ENCODE measurements at regions not wholly inside any gene's neighbourhood (a gene's known extent, or its start where the extent isn't known, plus 50 kb on each side); places are given as distances from the start of the nearest gene placed in this dataset.

GRCh38 chr2:151182899-151183809 is 78.5 kb downstream of the RBM43 start:
- H3K27me3 ChIP-seq (ENCODE audit: insufficient read depth, low read length), result no peaks in the 10 kb centered on the region
- no peak overlapping the region for H3K27ac Mint-ChIP-seq (ENCODE audit: unreplicated experiment)
- FAIRE-seq (no peak), DNase-seq (ENCODE audit: low read depth) (no peak)
- TF ChIP-seq EZH2 (IDR thresholded peaks at IDR 0.05; ENCODE audit: insufficient read depth, low read length) (no peak), CTCF (IDR thresholded peaks at IDR 0.05; ENCODE audit: insufficient read depth, low read depth, low read length) (no peak)
- H3K4me3 ChIP-seq (ENCODE audit: insufficient read depth, low read depth, low read length), result no peak overlapping the region
- no peaks in the 10 kb centered on the region for H3K27me3 Mint-ChIP-seq (ENCODE audit: low read depth, unreplicated experiment)
- no peaks in the 10 kb centered on the region for H3K36me3 ChIP-seq (ENCODE audit: insufficient read depth, low read length)
- no peak overlapping the region for H3K9ac ChIP-seq (ENCODE audit: low read length)
- H3K4me1 ChIP-seq (ENCODE audit: insufficient read depth, low read length), result no peaks in the 10 kb centered on the region
- no peaks in the 10 kb centered on the region for H3K36me3 Mint-ChIP-seq (ENCODE audit: low read depth, unreplicated experiment)
- H3K9me3 Mint-ChIP-seq (ENCODE audit: unreplicated experiment), result no peaks in the 10 kb centered on the region
- H3K27ac ChIP-seq (ENCODE audit: low read depth, low read length), result no peak overlapping the region
- no peaks in the 10 kb centered on the region for H3K9me3 ChIP-seq (ENCODE audit: insufficient read depth, low read depth, low read length)
- H3K4me2 ChIP-seq (ENCODE audit: low read length), result no peak overlapping the region
- H3K4me3 Mint-ChIP-seq (ENCODE audit: unreplicated experiment), result no peak overlapping the region
- no peak overlapping the region for H2AFZ ChIP-seq (ENCODE audit: low read depth, low read length)
- H4K20me1 ChIP-seq (ENCODE audit: insufficient read depth, low read length), result no peaks in the 10 kb centered on the region
- H3K79me2 ChIP-seq (ENCODE audit: insufficient read depth, low read length), result no peaks in the 10 kb centered on the region
- H3K4me1 Mint-ChIP-seq (ENCODE audit: low read depth, unreplicated experiment), result no peaks in the 10 kb centered on the region

- H3K27me3 ChIP-seq (ENCODE audit: insufficient read depth, low read length), result no peaks in the 10 kb centered on the region
- H3K27me3 Mint-ChIP-seq (ENCODE audit: low read depth, unreplicated experiment), result no peaks in the 10 kb centered on the region
- H3K36me3 Mint-ChIP-seq (ENCODE audit: low read depth, unreplicated experiment), result no peaks in the 10 kb centered on the region
- H4K20me1 ChIP-seq (ENCODE audit: insufficient read depth, low read length), result no peaks in the 10 kb centered on the region
- FAIRE-seq, result no peak
- H3K4me2 ChIP-seq (ENCODE audit: low read length), result no peak overlapping the region
- H3K4me3 ChIP-seq (ENCODE audit: insufficient read depth, low read depth, low read length), result no peak overlapping the region
- H2AFZ ChIP-seq (ENCODE audit: low read depth, low read length), result no peak overlapping the region
- no peaks in the 10 kb centered on the region for H3K9me3 Mint-ChIP-seq (ENCODE audit: unreplicated experiment)
- no peak overlapping the region for H3K27ac Mint-ChIP-seq (ENCODE audit: unreplicated experiment)
- H3K4me3 Mint-ChIP-seq (ENCODE audit: unreplicated experiment), result no peak overlapping the region
- DNase-seq (ENCODE audit: low read depth), result no peak
- H3K4me1 ChIP-seq (ENCODE audit: insufficient read depth, low read length), result no peaks in the 10 kb centered on the region
- no peak overlapping the region for H3K27ac ChIP-seq (ENCODE audit: low read depth, low read length)
- no peaks in the 10 kb centered on the region for H3K9me3 ChIP-seq (ENCODE audit: insufficient read depth, low read depth, low read length)
- H3K79me2 ChIP-seq (ENCODE audit: insufficient read depth, low read length), result no peaks in the 10 kb centered on the region
- H3K36me3 ChIP-seq (ENCODE audit: insufficient read depth, low read length), result no peaks in the 10 kb centered on the region
- no peaks in the 10 kb centered on the region for H3K4me1 Mint-ChIP-seq (ENCODE audit: low read depth, unreplicated experiment)
- TF ChIP-seq EZH2 (IDR thresholded peaks at IDR 0.05; ENCODE audit: insufficient read depth, low read length) (no peak), CTCF (IDR thresholded peaks at IDR 0.05; ENCODE audit: insufficient read depth, low read depth, low read length) (no peak)
- no peak overlapping the region for H3K9ac ChIP-seq (ENCODE audit: low read length)
Observed at GRCh38 chr2:151182396-151182795, 79.3 kb downstream of the RBM43 start.

- Mint-ChIP-seq H3K4me1 (ENCODE audit: low read depth, unreplicated experiment) (no peaks in the 10 kb centered on the region), H3K4me3 (ENCODE audit: unreplicated experiment) (no peak overlapping the region), H3K36me3 (ENCODE audit: low read depth, unreplicated experiment) (no peaks in the 10 kb centered on the region), H3K9me3 (ENCODE audit: unreplicated experiment) (no peaks in the 10 kb centered on the region), H3K27me3 (ENCODE audit: low read depth, unreplicated experiment) (peaks cover 5% of the 10 kb centered on the region), H3K27ac (ENCODE audit: unreplicated experiment) (no peak overlapping the region)
- TF ChIP-seq CTCF (IDR thresholded peaks at IDR 0.05; ENCODE audit: insufficient read depth, low read depth, low read length), result no peak
- no peak for TF ChIP-seq EZH2 (IDR thresholded peaks at IDR 0.05; ENCODE audit: insufficient read depth, low read length)
- H3K27me3 ChIP-seq (ENCODE audit: insufficient read depth, low read length), result no peaks in the 10 kb centered on the region
- FAIRE-seq, result no peak
- H3K79me2 ChIP-seq (ENCODE audit: insufficient read depth, low read length), result no peaks in the 10 kb centered on the region
- H3K4me1 ChIP-seq (ENCODE audit: insufficient read depth, low read length), result no peaks in the 10 kb centered on the region
- H3K27ac ChIP-seq (ENCODE audit: low read depth, low read length), result no peak overlapping the region
- no peak overlapping the region for H3K9ac ChIP-seq (ENCODE audit: low read length)
- H3K36me3 ChIP-seq (ENCODE audit: insufficient read depth, low read length), result no peaks in the 10 kb centered on the region
- no peak overlapping the region for H3K4me2 ChIP-seq (ENCODE audit: low read length)
- no peak overlapping the region for H2AFZ ChIP-seq (ENCODE audit: low read depth, low read length)
- no peaks in the 10 kb centered on the region for H4K20me1 ChIP-seq (ENCODE audit: insufficient read depth, low read length)
- H3K9me3 ChIP-seq (ENCODE audit: insufficient read depth, low read depth, low read length), result no peaks in the 10 kb centered on the region
- no peak for DNase-seq (ENCODE audit: low read depth)
- no peak overlapping the region for H3K4me3 ChIP-seq (ENCODE audit: insufficient read depth, low read depth, low read length)
Observed at GRCh38 chr2:151181524-151181923, 80.1 kb downstream of the RBM43 start.

Data from astrocyte (in vitro differentiated cells and primary cell).